ENCODE measurements at regions not wholly inside any gene's neighbourhood (a gene's known extent, or its start where the extent isn't known, plus 50 kb on each side); places are given as distances from the start of the nearest gene placed in this dataset.
"Not testable (repeated sequence)": the region's sequence is repeated elsewhere in the genome, so short reads cannot be mapped to it uniquely, and the experiment has no call there.

- DNase-seq = not testable (repeated sequence)
Observed at GRCh38 chr9:41754403-41754802, 374.8 kb downstream of the CNTNAP3B start.

DNA sequence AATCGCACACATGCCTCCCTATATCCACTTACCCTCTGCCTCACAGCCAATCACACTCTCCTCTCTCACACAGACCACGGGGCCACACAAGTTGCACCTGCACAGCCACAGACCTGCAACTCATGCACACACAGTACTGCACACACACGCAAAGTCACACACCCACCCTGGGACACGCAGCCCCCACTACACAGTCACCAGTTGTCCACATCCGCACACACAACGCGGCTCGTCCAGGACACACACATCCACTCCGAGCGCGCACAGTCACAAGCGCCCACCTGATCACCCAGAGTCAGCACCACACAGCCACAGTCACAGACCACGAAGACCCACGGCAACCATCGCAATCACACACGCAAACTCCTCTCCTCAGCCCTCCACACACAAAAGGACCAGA is 387.3 kb downstream of the CNTNAP3B start:
- DNase-seq = not testable (repeated sequence)

DNA sequence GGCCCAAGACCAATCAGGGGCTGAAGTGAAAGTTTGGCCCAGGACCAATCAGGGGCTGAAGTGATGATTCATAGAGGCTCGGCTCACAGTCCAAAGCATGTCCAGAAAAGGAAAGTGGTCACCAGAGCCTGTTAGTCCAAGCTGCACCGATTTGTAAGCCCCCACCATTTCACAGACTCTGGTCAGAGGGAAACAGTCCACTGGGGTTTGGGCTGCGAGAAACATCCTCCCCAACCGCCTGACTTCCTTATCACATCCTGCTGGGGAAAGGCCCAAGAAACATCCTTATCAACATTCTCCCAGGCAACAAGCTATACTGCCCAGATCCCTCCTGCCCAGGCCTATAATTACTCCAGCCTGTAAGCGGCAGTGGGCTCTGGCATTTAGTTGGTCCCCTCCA is 388.1 kb downstream of the CNTNAP3B start:
- DNase-seq = not testable (repeated sequence)

- not testable (repeated sequence) for DNase-seq
Observed at GRCh38 chr9:41738681-41739080, 390.5 kb downstream of the CNTNAP3B start.

- DNase-seq = not testable (repeated sequence)
Observed at GRCh38 chr9:41699190-41699589, 430.0 kb downstream of the CNTNAP3B start.

DNA sequence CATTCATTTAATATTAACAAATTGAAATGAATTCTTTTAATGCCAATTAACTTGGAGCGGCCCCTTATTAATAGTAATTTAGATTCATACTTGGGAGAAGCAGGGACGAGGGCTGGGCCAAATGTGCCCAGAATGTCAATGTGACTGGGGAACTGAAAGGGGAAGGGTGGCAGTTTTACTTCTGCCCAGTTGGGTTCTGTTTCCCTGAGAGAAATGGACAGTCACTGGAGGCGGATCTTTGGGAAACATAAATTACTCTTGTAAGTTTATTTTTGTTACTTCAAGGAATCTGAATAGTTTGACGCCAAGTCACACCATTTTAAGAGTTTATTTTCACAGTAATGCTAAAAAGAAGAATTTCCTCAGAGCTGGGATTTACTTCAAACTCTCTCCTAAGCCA is 432.1 kb downstream of the CNTNAP3B start:
- DNase-seq = not testable (repeated sequence)

- DNase-seq = not testable (repeated sequence)
Observed at GRCh38 chr9:41679312-41679711, 449.9 kb downstream of the CNTNAP3B start.

- DNase-seq = not testable (repeated sequence)
Observed at GRCh38 chr9:41663497-41664036, 465.7 kb downstream of the CNTNAP3B start.

- DNase-seq = not testable (repeated sequence)
Observed at GRCh38 chr9:41658706-41659105, 469.6 kb upstream of the ZNG1F start.

GRCh38 chr9:41658116-41658515 is 469.0 kb upstream of the ZNG1F start:
- DNase-seq = not testable (repeated sequence)

DNA sequence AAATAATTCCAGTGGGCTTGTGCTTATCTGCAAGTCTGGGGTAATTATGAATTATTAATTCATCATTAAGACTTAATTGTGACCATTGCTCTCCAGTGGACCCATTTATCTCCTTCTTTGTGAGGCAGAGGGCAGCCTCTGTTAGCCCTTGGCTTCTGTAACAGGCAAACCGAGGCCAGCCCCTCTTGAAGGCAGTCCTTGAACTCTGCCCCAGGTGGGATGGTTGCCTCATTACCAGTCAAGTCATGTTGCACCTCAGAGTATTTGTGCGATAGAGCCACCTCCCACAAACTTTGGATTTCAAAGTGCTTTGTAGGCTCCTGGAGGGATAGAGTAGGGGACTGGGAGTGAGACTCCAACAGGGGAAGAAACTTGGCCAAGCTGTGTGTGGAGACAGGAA is 468.0 kb upstream of the ZNG1F start:
- not testable (repeated sequence) for DNase-seq

GRCh38 chr9:41655071-41655554 is 466.0 kb upstream of the ZNG1F start:
- DNase-seq = not testable (repeated sequence)

GRCh38 chr9:41654349-41654748 is 465.2 kb upstream of the ZNG1F start:
- DNase-seq = not testable (repeated sequence)

- DNase-seq = not testable (repeated sequence)
Observed at GRCh38 chr9:41653560-41654340, 464.6 kb upstream of the ZNG1F start.

DNA sequence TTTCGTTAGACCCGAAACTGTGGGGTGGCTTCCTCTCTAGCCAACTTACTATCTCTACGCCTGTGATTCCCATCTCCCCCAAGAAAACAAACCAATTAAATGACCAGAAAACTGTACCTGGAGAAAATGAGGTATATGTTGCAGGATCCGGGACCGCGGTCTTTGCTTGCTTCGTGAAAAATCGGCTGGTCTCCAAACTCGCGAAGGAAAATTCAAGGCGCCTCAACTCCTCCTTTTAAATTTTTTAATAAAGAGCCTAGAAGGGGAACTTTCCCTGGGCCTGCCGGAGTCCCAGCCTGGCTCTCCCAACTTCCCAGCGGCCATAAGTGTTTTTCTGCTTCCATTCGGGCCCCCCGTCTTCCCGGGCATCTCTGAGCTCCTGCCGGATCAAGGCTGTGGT is 463.7 kb upstream of the ZNG1F start:
- not testable (repeated sequence) for DNase-seq

DNA sequence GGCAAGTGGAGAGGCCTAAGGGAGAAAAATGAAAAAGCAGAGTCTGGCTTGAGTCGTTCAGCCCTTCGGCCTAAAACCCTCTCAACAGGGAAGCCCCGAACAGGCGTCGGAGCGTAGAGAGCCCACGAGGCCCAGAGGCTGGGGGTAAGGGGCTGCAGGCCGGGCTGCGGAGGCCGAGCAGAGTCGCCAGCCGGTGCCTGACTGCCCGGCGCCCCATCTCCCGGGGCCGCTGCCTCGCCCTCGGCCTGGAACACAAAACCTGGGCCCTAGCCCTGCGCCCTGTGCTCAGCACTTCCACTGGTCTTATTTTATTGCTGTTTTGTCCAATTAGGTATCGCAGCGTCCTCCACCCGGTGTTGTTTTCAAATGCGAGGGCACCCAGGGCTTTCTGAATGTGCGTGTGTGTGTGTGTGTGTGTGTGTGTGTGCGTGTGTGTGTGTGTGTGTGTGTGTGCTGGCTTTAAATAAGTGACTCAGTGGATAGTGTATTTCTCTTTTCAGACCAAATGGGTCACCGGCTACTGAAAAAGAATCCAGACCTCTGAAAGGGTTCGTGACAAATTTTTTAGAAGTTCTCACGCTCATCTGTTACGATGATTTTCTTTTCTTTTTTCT is 463.1 kb upstream of the ZNG1F start:
- DNase-seq = not testable (repeated sequence)

DNA sequence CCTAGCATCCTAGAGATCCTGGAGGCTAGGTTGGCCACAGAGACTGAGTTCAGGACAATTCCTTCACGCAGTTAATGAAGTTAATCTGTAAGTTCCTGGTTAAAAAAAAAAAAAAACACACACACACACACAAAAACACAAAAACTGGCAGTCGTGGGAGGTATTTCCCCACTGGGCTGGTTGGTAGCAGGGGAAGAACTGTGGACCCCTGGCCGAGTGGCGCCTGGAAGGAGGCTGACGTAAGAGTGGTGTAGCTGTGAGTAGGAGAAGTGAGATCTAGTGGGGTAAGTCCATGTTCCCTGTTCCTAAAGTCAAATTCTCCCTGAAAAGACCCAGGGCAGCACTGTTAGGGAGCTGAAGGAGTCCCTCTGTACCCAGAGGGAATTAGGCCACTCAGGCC is 461.0 kb upstream of the ZNG1F start:
- DNase-seq = not testable (repeated sequence)

DNA sequence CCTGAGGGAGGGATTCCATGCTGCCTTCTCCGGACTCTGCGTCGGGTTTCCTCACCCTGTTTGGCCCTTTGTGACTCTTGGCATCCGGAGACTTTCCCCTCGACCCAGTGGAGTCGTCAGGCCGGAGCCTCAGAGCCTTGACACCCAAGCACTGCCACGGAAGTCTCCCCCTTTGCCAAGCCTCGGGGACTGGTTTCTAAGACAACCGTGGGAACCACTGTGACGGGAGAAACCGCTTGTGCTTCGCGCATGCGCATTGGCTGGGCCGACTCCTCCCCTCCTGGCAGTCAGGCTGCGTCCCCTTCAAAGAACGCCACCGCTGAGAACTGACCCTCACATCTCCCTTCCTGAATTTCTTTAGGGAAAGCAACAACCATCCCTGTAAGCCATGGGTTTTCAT is 459.4 kb upstream of the ZNG1F start:
- DNase-seq = not testable (repeated sequence)

GRCh38 chr9:41646246-41646645 is 457.1 kb upstream of the ZNG1F start:
- not testable (repeated sequence) for DNase-seq

- DNase-seq = peak; percentile 29
Observed at GRCh38 chr9:41643571-41644279, 454.6 kb upstream of the ZNG1F start.

- DNase-seq = not testable (repeated sequence)
Observed at GRCh38 chr9:41633726-41634125, 444.6 kb upstream of the ZNG1F start.

DNA sequence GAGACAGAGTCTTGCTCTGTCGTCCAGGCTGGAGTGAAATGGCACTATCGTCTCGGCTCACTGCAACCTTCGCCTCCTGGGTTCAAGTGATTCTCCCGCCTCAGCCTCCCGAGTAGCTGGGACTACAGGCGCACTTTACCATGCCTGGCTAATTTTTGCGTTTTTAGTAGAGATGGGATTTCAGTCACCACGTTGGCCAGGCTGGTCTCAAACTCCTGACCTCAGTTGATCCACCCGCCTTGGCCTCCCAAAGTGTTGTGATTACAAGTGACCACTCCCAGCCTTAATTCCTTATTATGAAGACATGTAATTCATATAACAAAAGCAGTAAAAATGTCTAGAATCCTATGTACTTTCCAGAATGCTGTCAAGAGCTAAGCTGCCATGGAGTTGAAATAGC is 434.5 kb upstream of the ZNG1F start:
- not testable (repeated sequence) for DNase-seq

GRCh38 chr9:41619254-41619653 is 430.1 kb upstream of the ZNG1F start:
- DNase-seq = not testable (repeated sequence)

Measured in 8988T (cell line).